ENCODE measurements at regions not wholly inside any gene's neighbourhood (a gene's known extent, or its start where the extent isn't known, plus 50 kb on each side); places are given as distances from the start of the nearest gene placed in this dataset.
"Not testable (repeated sequence)": the region's sequence is repeated elsewhere in the genome, so short reads cannot be mapped to it uniquely, and the experiment has no call there.

DNA sequence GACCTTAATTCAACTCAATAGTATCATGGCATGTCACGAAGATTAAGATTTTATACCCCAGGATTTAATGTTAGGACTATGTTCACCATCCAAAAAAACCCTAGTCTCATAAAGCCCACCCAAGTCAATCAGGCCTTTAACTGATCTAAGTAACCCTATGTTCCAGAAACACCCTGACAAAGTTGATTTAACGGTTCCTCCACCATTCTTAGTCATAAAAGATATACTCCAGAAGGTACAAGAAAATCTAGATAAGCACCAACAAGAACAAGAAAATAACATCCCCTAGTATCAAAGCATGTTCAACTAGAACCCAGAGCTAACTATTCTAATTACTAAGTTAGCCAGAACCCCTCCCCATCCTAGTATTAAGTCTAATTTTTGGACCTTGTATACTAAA, 120.7 kb upstream of the DEFB108B start:
- CTCF ChIA-PET (ENCODE audit: unreplicated experiment); H3K36me3 ChIP-seq (ENCODE audit: insufficient read depth, low read length); H3K79me2 ChIP-seq (ENCODE audit: insufficient read depth, low read depth, low read length); H4K20me1 ChIP-seq (ENCODE audit: insufficient read depth, low read length); H3K4me1 ChIP-seq (ENCODE audit: insufficient read depth, low read length, poor library complexity, severe bottlenecking); H3K4me3 ChIP-seq (ENCODE audit: low read depth, low read length, poor library complexity, severe bottlenecking); DNase-seq (ENCODE audit: low spot score); POLR2A ChIA-PET; H3K27ac ChIP-seq (ENCODE audit: low read depth, low read length, poor library complexity, severe bottlenecking); BruUV-seq (replicated peaks); H3K9me2 ChIP-seq (ENCODE audit: insufficient read depth, low read length); H2AFZ ChIP-seq (ENCODE audit: low read length); H3K4me2 ChIP-seq (ENCODE audit: low read length); intact Hi-C loops (cut with micrococcal nuclease; ENCODE audit: unreplicated experiment); H3K9me3 ChIP-seq (ENCODE audit: low read length): not testable (repeated sequence)

- CTCF ChIA-PET (ENCODE audit: unreplicated experiment); H3K9me3 ChIP-seq (ENCODE audit: low read length); H3K36me3 ChIP-seq (ENCODE audit: insufficient read depth, low read length); H3K9me2 ChIP-seq (ENCODE audit: insufficient read depth, low read length); intact Hi-C loops (cut with micrococcal nuclease; ENCODE audit: unreplicated experiment); H2AFZ ChIP-seq (ENCODE audit: low read length); H3K4me1 ChIP-seq (ENCODE audit: insufficient read depth, low read length, poor library complexity, severe bottlenecking); H4K20me1 ChIP-seq (ENCODE audit: insufficient read depth, low read length); H3K4me3 ChIP-seq (ENCODE audit: low read depth, low read length, poor library complexity, severe bottlenecking); POLR2A ChIA-PET; DNase-seq (ENCODE audit: low spot score); H3K27ac ChIP-seq (ENCODE audit: low read depth, low read length, poor library complexity, severe bottlenecking); H3K4me2 ChIP-seq (ENCODE audit: low read length); H3K79me2 ChIP-seq (ENCODE audit: insufficient read depth, low read depth, low read length); BruUV-seq (replicated peaks): not testable (repeated sequence)
Observed at GRCh38 chr11:71712846-71713245, 120.2 kb upstream of the DEFB108B start.

GRCh38 chr11:71714510-71714909, 118.5 kb upstream of the DEFB108B start:
- H3K9me3 ChIP-seq (ENCODE audit: low read length); H3K27ac ChIP-seq (ENCODE audit: low read depth, low read length, poor library complexity, severe bottlenecking); H3K4me2 ChIP-seq (ENCODE audit: low read length); DNase-seq (ENCODE audit: low spot score); H3K9me2 ChIP-seq (ENCODE audit: insufficient read depth, low read length); H3K4me3 ChIP-seq (ENCODE audit: low read depth, low read length, poor library complexity, severe bottlenecking); CTCF ChIA-PET (ENCODE audit: unreplicated experiment); POLR2A ChIA-PET; intact Hi-C loops (cut with micrococcal nuclease; ENCODE audit: unreplicated experiment); H2AFZ ChIP-seq (ENCODE audit: low read length); H4K20me1 ChIP-seq (ENCODE audit: insufficient read depth, low read length); H3K79me2 ChIP-seq (ENCODE audit: insufficient read depth, low read depth, low read length); H3K4me1 ChIP-seq (ENCODE audit: insufficient read depth, low read length, poor library complexity, severe bottlenecking); BruUV-seq (replicated peaks); H3K36me3 ChIP-seq (ENCODE audit: insufficient read depth, low read length): not testable (repeated sequence)

GRCh38 chr11:71721840-71722239, 111.2 kb upstream of the DEFB108B start:
- H3K4me3 ChIP-seq (ENCODE audit: low read depth, low read length, poor library complexity, severe bottlenecking); H3K27ac ChIP-seq (ENCODE audit: low read depth, low read length, poor library complexity, severe bottlenecking); H3K79me2 ChIP-seq (ENCODE audit: insufficient read depth, low read depth, low read length); DNase-seq (ENCODE audit: low spot score); CTCF ChIA-PET (ENCODE audit: unreplicated experiment); H3K36me3 ChIP-seq (ENCODE audit: insufficient read depth, low read length); H4K20me1 ChIP-seq (ENCODE audit: insufficient read depth, low read length); H3K4me1 ChIP-seq (ENCODE audit: insufficient read depth, low read length, poor library complexity, severe bottlenecking); H3K4me2 ChIP-seq (ENCODE audit: low read length); intact Hi-C loops (cut with micrococcal nuclease; ENCODE audit: unreplicated experiment); H2AFZ ChIP-seq (ENCODE audit: low read length); H3K9me2 ChIP-seq (ENCODE audit: insufficient read depth, low read length); H3K9me3 ChIP-seq (ENCODE audit: low read length); BruUV-seq (replicated peaks): not testable (repeated sequence)
- POLR2A ChIA-PET: interaction anchor here (0.7 kb wide), 1 partner anchor 383 kb away, joined by 7 read pairs; no protein-coding TSS in a partner anchor

DNA sequence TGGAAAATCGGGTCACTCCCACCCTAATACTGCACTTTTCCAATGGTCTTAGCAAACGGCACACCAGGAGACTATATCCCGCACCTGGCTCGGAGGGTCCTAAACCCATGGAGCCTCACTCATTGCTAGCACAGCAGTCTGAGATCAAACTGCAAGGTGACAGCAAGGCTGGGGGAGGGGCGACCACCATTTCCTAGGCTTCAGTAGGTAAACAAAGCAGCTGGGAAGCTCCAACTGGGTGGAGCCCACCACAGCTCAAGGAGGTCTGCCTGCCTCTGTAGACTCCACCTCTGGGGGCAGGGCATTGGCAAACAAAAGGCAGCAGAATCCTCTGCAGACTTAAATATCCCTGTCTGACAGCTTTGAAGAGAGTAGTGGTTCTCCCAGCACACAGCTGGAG, 109.0 kb upstream of the DEFB108B start:
- H3K27ac ChIP-seq (ENCODE audit: low read depth, low read length, poor library complexity, severe bottlenecking); H4K20me1 ChIP-seq (ENCODE audit: insufficient read depth, low read length); POLR2A ChIA-PET; H3K4me2 ChIP-seq (ENCODE audit: low read length); H3K79me2 ChIP-seq (ENCODE audit: insufficient read depth, low read depth, low read length); CTCF ChIA-PET (ENCODE audit: unreplicated experiment); H3K4me3 ChIP-seq (ENCODE audit: low read depth, low read length, poor library complexity, severe bottlenecking); H3K36me3 ChIP-seq (ENCODE audit: insufficient read depth, low read length); H2AFZ ChIP-seq (ENCODE audit: low read length); intact Hi-C loops (cut with micrococcal nuclease; ENCODE audit: unreplicated experiment); DNase-seq (ENCODE audit: low spot score); H3K9me2 ChIP-seq (ENCODE audit: insufficient read depth, low read length); H3K9me3 ChIP-seq (ENCODE audit: low read length); BruUV-seq (replicated peaks); H3K4me1 ChIP-seq (ENCODE audit: insufficient read depth, low read length, poor library complexity, severe bottlenecking): not testable (repeated sequence)

- CTCF ChIA-PET (ENCODE audit: unreplicated experiment): not testable (repeated sequence)
Observed at GRCh38 chr11:71730748-71731147, 102.3 kb upstream of the DEFB108B start.

More at GRCh38 chr11:71730748-71731147, 102.3 kb upstream of the DEFB108B start:
- DNase-seq (ENCODE audit: low spot score); BruUV-seq (replicated peaks); H3K9me2 ChIP-seq (ENCODE audit: insufficient read depth, low read length); H3K4me1 ChIP-seq (ENCODE audit: insufficient read depth, low read length, poor library complexity, severe bottlenecking); H3K9me3 ChIP-seq (ENCODE audit: low read length); POLR2A ChIA-PET; H3K4me3 ChIP-seq (ENCODE audit: low read depth, low read length, poor library complexity, severe bottlenecking); H3K36me3 ChIP-seq (ENCODE audit: insufficient read depth, low read length); H3K79me2 ChIP-seq (ENCODE audit: insufficient read depth, low read depth, low read length); H3K27ac ChIP-seq (ENCODE audit: low read depth, low read length, poor library complexity, severe bottlenecking); H4K20me1 ChIP-seq (ENCODE audit: insufficient read depth, low read length); H2AFZ ChIP-seq (ENCODE audit: low read length); H3K4me2 ChIP-seq (ENCODE audit: low read length); intact Hi-C loops (cut with micrococcal nuclease; ENCODE audit: unreplicated experiment): not testable (repeated sequence)

All from OCI-LY7 (cell line).